Astrocyte (in vitro differentiated cells and primary cell): ENCODE measurements at regions not wholly inside any gene's neighbourhood (a gene's known extent, or its start where the extent isn't known, plus 50 kb on each side); places are given as distances from the start of the nearest gene placed in this dataset.

Source experiments
- DNase-seq: peaks from one replicate; pipeline ENCODE4 v3.0.0-alpha.2; 2010; ENCODE audit warnings: low read depth
- FAIRE-seq: peaks from 2 replicates; lab custom pipeline; 2011; peaks lifted over from hg19 to GRCh38; lab: Jason Lieb, UNC
- H2AFZ ChIP-seq: 2 replicates; pipeline ENCODE4 v1.6.0; 2012; ENCODE audit warnings: low read depth, low read length, inconsistent platforms
- H3K27ac ChIP-seq: 2 replicates; pipeline ENCODE4 v1.5.1; 2011; ENCODE audit warnings: low read depth, low read length, inconsistent platforms
- H3K27me3 ChIP-seq: 2 replicates; pipeline ENCODE4 v1.6.0; 2011; ENCODE audit warnings: low read length, inconsistent platforms; ENCODE audit not compliant: insufficient read depth
- H3K36me3 ChIP-seq: 2 replicates; pipeline ENCODE4 v1.5.1; 2011; ENCODE audit warnings: low read length, inconsistent platforms; ENCODE audit not compliant: insufficient read depth
- H3K4me1 ChIP-seq: 2 replicates; pipeline ENCODE4 v1.5.1; 2011; ENCODE audit warnings: low read length, inconsistent platforms; ENCODE audit not compliant: insufficient read depth
- H3K4me2 ChIP-seq: 2 replicates; pipeline ENCODE4 v1.6.0; 2012; ENCODE audit warnings: low read length, inconsistent platforms
- H3K4me3 ChIP-seq: 2 replicates; pipeline ENCODE4 v1.5.1; 2011; ENCODE audit warnings: low read depth, mild to moderate bottlenecking, low read length, inconsistent platforms; ENCODE audit not compliant: insufficient read depth
- H3K79me2 ChIP-seq: 2 replicates; pipeline ENCODE4 v1.6.0; 2012; ENCODE audit warnings: mild to moderate bottlenecking, low read length, inconsistent platforms; ENCODE audit not compliant: insufficient read depth
- H3K9ac ChIP-seq: 2 replicates; pipeline ENCODE4 v1.6.0; 2012; ENCODE audit warnings: mild to moderate bottlenecking, low read length, inconsistent platforms
- H3K9me3 ChIP-seq: 2 replicates; pipeline ENCODE4 v1.5.1; 2012; ENCODE audit warnings: low read depth, mild to moderate bottlenecking, low read length, inconsistent platforms; ENCODE audit not compliant: insufficient read depth
- H4K20me1 ChIP-seq: 2 replicates; pipeline ENCODE4 v1.6.0; 2012; ENCODE audit warnings: low read length, inconsistent platforms; ENCODE audit not compliant: insufficient read depth
- H3K27ac Mint-ChIP-seq: one replicate; pipeline ENCODE4 v1.8.0; 2021; ENCODE audit warnings: mild to moderate bottlenecking, mixed read lengths; ENCODE audit not compliant: unreplicated experiment
- H3K27me3 Mint-ChIP-seq: one replicate; pipeline ENCODE4 v1.8.0; 2021; ENCODE audit warnings: low read depth, mixed read lengths; ENCODE audit not compliant: unreplicated experiment
- H3K36me3 Mint-ChIP-seq: one replicate; pipeline ENCODE4 v1.8.0; 2021; ENCODE audit warnings: low read depth, mixed read lengths; ENCODE audit not compliant: unreplicated experiment
- H3K4me1 Mint-ChIP-seq: one replicate; pipeline ENCODE4 v1.8.0; 2021; ENCODE audit warnings: low read depth, mixed read lengths; ENCODE audit not compliant: unreplicated experiment
- H3K4me3 Mint-ChIP-seq: one replicate; pipeline ENCODE4 v1.8.0; 2021; ENCODE audit warnings: mild to moderate bottlenecking, moderate library complexity, mixed read lengths; ENCODE audit not compliant: unreplicated experiment
- H3K9me3 Mint-ChIP-seq: one replicate; pipeline ENCODE4 v1.8.0; 2021; ENCODE audit warnings: mild to moderate bottlenecking, mixed read lengths; ENCODE audit not compliant: unreplicated experiment
- EZH2 ChIP-seq: IDR thresholded peaks from 2 replicates; pipeline ENCODE4 v1.6.1; 2012; ENCODE audit warnings: mild to moderate bottlenecking, low read length, inconsistent platforms; ENCODE audit not compliant: insufficient read depth
- TF ChIP-seq, protein P1 (sequence below): IDR thresholded peaks from 2 replicates; pipeline ENCODE4 v1.5.1; 2011; ENCODE audit warnings: low read depth, mild to moderate bottlenecking, inconsistent platforms, low read length, moderate library complexity; ENCODE audit not compliant: insufficient read depth

GRCh38 chr22:34638128-34638527 lies 427.8 kb upstream of the ISX start:
- no peak overlapping the region for H3K4me3 Mint-ChIP-seq
- no peak for DNase-seq
- TF ChIP-seq EZH2, result no peak
- TF ChIP-seq, protein P1, sequence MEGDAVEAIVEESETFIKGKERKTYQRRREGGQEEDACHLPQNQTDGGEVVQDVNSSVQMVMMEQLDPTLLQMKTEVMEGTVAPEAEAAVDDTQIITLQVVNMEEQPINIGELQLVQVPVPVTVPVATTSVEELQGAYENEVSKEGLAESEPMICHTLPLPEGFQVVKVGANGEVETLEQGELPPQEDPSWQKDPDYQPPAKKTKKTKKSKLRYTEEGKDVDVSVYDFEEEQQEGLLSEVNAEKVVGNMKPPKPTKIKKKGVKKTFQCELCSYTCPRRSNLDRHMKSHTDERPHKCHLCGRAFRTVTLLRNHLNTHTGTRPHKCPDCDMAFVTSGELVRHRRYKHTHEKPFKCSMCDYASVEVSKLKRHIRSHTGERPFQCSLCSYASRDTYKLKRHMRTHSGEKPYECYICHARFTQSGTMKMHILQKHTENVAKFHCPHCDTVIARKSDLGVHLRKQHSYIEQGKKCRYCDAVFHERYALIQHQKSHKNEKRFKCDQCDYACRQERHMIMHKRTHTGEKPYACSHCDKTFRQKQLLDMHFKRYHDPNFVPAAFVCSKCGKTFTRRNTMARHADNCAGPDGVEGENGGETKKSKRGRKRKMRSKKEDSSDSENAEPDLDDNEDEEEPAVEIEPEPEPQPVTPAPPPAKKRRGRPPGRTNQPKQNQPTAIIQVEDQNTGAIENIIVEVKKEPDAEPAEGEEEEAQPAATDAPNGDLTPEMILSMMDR, result no peak

DNA sequence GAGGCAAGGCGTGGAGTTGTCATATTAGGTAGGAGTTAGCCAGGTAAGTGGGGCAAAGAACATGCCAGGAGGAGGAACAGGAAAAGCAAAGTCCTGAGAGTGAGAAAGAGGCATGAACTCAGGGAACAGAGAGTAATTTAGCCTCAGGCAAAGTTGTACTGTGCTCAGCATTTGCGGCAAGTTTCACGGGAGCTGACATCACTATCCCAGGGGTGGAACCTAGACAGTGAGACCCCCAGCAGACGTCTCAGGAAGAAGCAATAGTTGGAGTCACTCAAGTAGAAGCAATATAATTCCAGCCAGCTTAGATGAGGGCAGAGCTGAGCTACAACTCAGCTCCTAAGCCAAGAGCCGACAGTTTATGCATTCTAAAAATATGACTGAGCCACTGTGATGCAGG lies 426.0 kb upstream of the ISX start:
- Histone ChIP-seq H2AFZ (no peak overlapping the region), H3K4me3 (no peak overlapping the region), H3K79me2 (no peaks in the 10 kb centered on the region), H3K27me3 (no peaks in the 10 kb centered on the region), H3K27ac (no peak overlapping the region), H3K4me2 (no peak overlapping the region), H3K36me3 (no peaks in the 10 kb centered on the region), H4K20me1 (no peaks in the 10 kb centered on the region), H3K9me3 (peaks cover 2% of the 10 kb centered on the region), H3K4me1 (no peaks in the 10 kb centered on the region), H3K9ac (no peak overlapping the region)
- no peak for DNase-seq
- Mint-ChIP-seq H3K4me3 (no peak overlapping the region), H3K9me3 (peaks cover 3% of the 10 kb centered on the region), H3K4me1 (no peaks in the 10 kb centered on the region), H3K36me3 (no peaks in the 10 kb centered on the region), H3K27ac (no peak overlapping the region), H3K27me3 (no peaks in the 10 kb centered on the region)
- no peak for FAIRE-seq
- no peak for TF ChIP-seq EZH2
- TF ChIP-seq, protein P1, result no peak

More at GRCh38 chr22:34638128-34638527, 427.8 kb upstream of the ISX start:
- Mint-ChIP-seq H3K9me3 (peaks cover 2% of the 10 kb centered on the region), H3K4me1 (peaks cover 3% of the 10 kb centered on the region), H3K36me3 (no peaks in the 10 kb centered on the region), H3K27ac (no peak overlapping the region), H3K27me3 (no peaks in the 10 kb centered on the region)
- Histone ChIP-seq H3K9ac (no peak overlapping the region), H3K36me3 (no peaks in the 10 kb centered on the region), H3K27me3 (no peaks in the 10 kb centered on the region), H3K9me3 (peaks cover 2% of the 10 kb centered on the region), H3K79me2 (no peaks in the 10 kb centered on the region), H3K27ac (no peak overlapping the region), H4K20me1 (no peaks in the 10 kb centered on the region), H3K4me2 (no peak overlapping the region), H2AFZ (no peak overlapping the region), H3K4me1 (no peaks in the 10 kb centered on the region), H3K4me3 (no peak overlapping the region)
- FAIRE-seq, result no peak

DNA sequence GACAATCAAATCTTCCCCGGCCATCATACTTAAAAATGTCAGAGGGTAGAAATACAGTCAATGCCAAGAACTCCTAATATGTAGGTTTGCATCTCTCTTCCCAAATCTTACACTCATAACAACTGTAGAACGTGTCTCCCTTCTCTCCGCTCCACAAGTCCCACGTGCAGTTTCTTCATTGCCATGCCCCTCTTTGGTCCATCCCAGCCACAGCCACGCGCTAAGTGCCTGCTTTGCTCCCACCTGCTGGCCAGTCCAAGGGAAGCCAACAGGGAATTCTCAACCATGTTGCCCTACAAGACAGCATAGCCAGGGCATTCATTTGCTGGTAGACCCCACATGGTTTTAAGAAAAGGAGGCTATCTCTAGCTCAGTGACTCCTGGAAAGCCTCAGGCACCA lies 420.6 kb upstream of the ISX start:
- no peak overlapping the region for H2AFZ ChIP-seq
- H3K79me2 ChIP-seq, result no peaks in the 10 kb centered on the region
- H3K9me3 ChIP-seq, result peaks cover 2% of the 10 kb centered on the region
- no peak overlapping the region for H3K27ac ChIP-seq
- no peaks in the 10 kb centered on the region for H3K4me1 Mint-ChIP-seq
- H4K20me1 ChIP-seq, result no peaks in the 10 kb centered on the region
- no peak for DNase-seq
- no peaks in the 10 kb centered on the region for H3K36me3 Mint-ChIP-seq
- no peaks in the 10 kb centered on the region for H3K4me1 ChIP-seq
- H3K4me2 ChIP-seq, result no peak overlapping the region
- no peak overlapping the region for H3K4me3 Mint-ChIP-seq
- no peak overlapping the region for H3K9ac ChIP-seq
- peaks cover 8% of the 10 kb centered on the region for H3K9me3 Mint-ChIP-seq
- FAIRE-seq, result no peak
- no peak overlapping the region for H3K27ac Mint-ChIP-seq
- H3K36me3 ChIP-seq, result no peaks in the 10 kb centered on the region
- H3K27me3 ChIP-seq, result no peaks in the 10 kb centered on the region
- H3K27me3 Mint-ChIP-seq, result no peaks in the 10 kb centered on the region
- no peak overlapping the region for H3K4me3 ChIP-seq
- TF ChIP-seq, protein P1, result no peak
- no peak for TF ChIP-seq EZH2
